ENCODE measurements at regions not wholly inside any gene's neighbourhood (a gene's known extent, or its start where the extent isn't known, plus 50 kb on each side); places are given as distances from the start of the nearest gene placed in this dataset.

- Mint-ChIP-seq H3K36me3 (no peaks in the 10 kb centered on the region), H3K9me3 (peaks cover 2% of the 10 kb centered on the region), H3K4me3 (no peak overlapping the region), H3K4me1 (peaks cover 14% of the 10 kb centered on the region), H3K27ac (no peak overlapping the region), H3K27me3 (peaks cover 11% of the 10 kb centered on the region)
- POLR2A ChIA-PET, result no interaction called here
- ATAC-seq (ENCODE audit: low read depth), result no peak
- no peak for DNase-seq
Observed at GRCh38 chr6:137746264-137746663, 120.8 kb upstream of the TNFAIP3 start.

GRCh38 chr6:137749696-137750211, 117.3 kb upstream of the TNFAIP3 start:
- DNase-seq (no peak), ATAC-seq (ENCODE audit: low read depth) (no peak)
- no peak overlapping the region for H3K27ac Mint-ChIP-seq
- peaks cover 11% of the 10 kb centered on the region for H3K27me3 Mint-ChIP-seq
- no peaks in the 10 kb centered on the region for H3K9me3 Mint-ChIP-seq
- no peaks in the 10 kb centered on the region for H3K36me3 Mint-ChIP-seq
- peaks cover 17% of the 10 kb centered on the region for H3K4me1 Mint-ChIP-seq
- H3K4me3 Mint-ChIP-seq, result no peak overlapping the region
- POLR2A ChIA-PET, result no interaction called here

GRCh38 chr6:137750297-137750696, 116.8 kb upstream of the TNFAIP3 start:
- Mint-ChIP-seq H3K4me1 (peaks cover 18% of the 10 kb centered on the region), H3K27me3 (peaks cover 11% of the 10 kb centered on the region), H3K9me3 (no peaks in the 10 kb centered on the region), H3K36me3 (no peaks in the 10 kb centered on the region), H3K27ac (no peak overlapping the region), H3K4me3 (no peak overlapping the region)
- POLR2A ChIA-PET, result no interaction called here
- ATAC-seq (ENCODE audit: low read depth) (no peak), DNase-seq (no peak)

GRCh38 chr6:137751768-137752560, 115.1 kb upstream of the TNFAIP3 start:
- POLR2A ChIA-PET, result no interaction called here
- DNase-seq (no peak), ATAC-seq (ENCODE audit: low read depth) (no peak)
- no peak overlapping the region for H3K27ac Mint-ChIP-seq
- peaks cover 4% of the 10 kb centered on the region for H3K9me3 Mint-ChIP-seq
- no peak overlapping the region for H3K4me3 Mint-ChIP-seq
- H3K4me1 Mint-ChIP-seq, result peaks cover 23% of the 10 kb centered on the region
- H3K36me3 Mint-ChIP-seq, result peaks cover 3% of the 10 kb centered on the region
- H3K27me3 Mint-ChIP-seq, result peaks cover 12% of the 10 kb centered on the region

DNA sequence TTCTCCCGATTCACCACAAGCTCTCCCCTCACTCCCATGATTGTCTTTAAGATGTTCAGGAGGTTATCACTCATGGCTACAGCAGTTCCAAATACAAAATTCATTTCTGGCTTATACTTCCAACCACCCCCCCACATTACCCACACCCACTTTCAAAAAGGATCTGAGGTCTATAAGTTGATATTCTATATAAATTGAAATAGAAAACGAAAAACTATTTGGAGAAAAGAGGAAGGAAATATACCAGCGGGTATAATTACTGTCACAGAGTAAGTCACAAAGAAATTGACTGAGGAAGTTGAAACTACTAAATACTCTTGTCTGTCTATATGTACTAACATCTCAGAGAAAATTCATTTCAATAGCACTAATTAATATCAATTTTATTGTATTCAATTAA, 112.7 kb upstream of the TNFAIP3 start:
- no peak for DNase-seq
- Mint-ChIP-seq H3K36me3 (peaks cover 3% of the 10 kb centered on the region), H3K4me3 (no peak overlapping the region), H3K4me1 (peaks cover 14% of the 10 kb centered on the region), H3K9me3 (peaks cover 4% of the 10 kb centered on the region), H3K27me3 (peaks cover 12% of the 10 kb centered on the region), H3K27ac (no peak overlapping the region)
- POLR2A ChIA-PET, result no interaction called here
- ATAC-seq (ENCODE audit: low read depth), result no peak

- Mint-ChIP-seq H3K4me1 (peaks cover 14% of the 10 kb centered on the region), H3K27ac (no peak overlapping the region), H3K36me3 (peaks cover 3% of the 10 kb centered on the region), H3K27me3 (peaks cover 8% of the 10 kb centered on the region), H3K4me3 (no peak overlapping the region), H3K9me3 (peaks cover 4% of the 10 kb centered on the region)
- no peak for ATAC-seq (ENCODE audit: low read depth)
- no peak for DNase-seq
- POLR2A ChIA-PET, result no interaction called here
Observed at GRCh38 chr6:137754866-137755265, 112.2 kb upstream of the TNFAIP3 start.

DNA sequence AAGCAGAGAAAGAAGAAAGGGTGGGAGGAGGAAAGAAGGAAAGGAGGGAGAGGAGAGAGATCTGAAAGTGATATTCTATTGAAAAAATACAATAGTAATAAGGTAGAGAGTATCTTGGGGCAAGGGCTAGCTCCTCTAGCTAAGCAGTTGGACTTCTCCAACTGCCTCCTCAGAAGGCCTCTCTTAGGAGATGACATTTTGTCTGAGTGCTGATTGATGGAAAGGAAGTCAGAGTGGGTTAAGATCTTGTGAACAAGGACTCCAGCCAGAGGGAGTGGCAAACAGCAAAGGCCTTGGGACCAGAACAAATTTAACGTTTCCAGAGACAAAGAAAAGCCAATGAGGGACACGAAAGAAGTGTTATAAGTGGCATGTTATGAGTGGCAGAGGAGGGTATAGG, 111.8 kb upstream of the TNFAIP3 start:
- Mint-ChIP-seq H3K9me3 (peaks cover 4% of the 10 kb centered on the region), H3K4me3 (no peak overlapping the region), H3K27me3 (peaks cover 5% of the 10 kb centered on the region), H3K27ac (no peak overlapping the region), H3K4me1 (peaks cover 14% of the 10 kb centered on the region), H3K36me3 (peaks cover 3% of the 10 kb centered on the region)
- DNase-seq (no peak), ATAC-seq (ENCODE audit: low read depth) (no peak)
- POLR2A ChIA-PET, result no interaction called here

DNA sequence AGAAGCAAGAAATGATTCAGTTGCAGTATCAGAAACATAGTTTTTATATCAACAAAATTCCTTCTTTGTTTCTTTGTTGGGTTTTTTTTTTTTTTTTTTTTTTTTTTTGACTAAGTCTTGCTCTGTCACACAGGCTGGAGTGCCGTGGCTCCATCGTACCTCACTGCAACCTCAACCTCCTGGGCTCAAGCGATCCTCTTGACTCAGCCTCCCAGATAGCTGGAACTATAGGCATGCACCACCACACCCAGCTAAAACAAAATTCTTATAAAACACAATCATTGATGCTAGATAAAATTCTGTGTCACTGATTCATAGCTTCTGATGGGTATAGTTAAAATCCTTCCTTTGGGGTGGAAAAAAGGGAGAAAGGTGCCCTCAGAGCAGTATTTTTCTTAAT, 110.3 kb upstream of the TNFAIP3 start:
- ATAC-seq (ENCODE audit: low read depth), result no peak

GRCh38 chr6:137758661-137759060, 108.4 kb upstream of the TNFAIP3 start:
- H3K27ac Mint-ChIP-seq, result no peak overlapping the region
- H3K4me1 Mint-ChIP-seq, result peaks cover 12% of the 10 kb centered on the region
- peaks cover 4% of the 10 kb centered on the region for H3K9me3 Mint-ChIP-seq
- ATAC-seq (ENCODE audit: low read depth) (no peak), DNase-seq (no peak)
- peaks cover 1% of the 10 kb centered on the region for H3K27me3 Mint-ChIP-seq
- H3K36me3 Mint-ChIP-seq, result peaks cover 5% of the 10 kb centered on the region
- H3K4me3 Mint-ChIP-seq, result no peak overlapping the region
- POLR2A ChIA-PET, result no interaction called here

More for the DNA sequence above, 110.3 kb upstream of the TNFAIP3 start:
- H3K9me3 Mint-ChIP-seq, result peaks cover 4% of the 10 kb centered on the region
- H3K4me3 Mint-ChIP-seq, result no peak overlapping the region
- H3K4me1 Mint-ChIP-seq, result peaks cover 14% of the 10 kb centered on the region
- H3K27me3 Mint-ChIP-seq, result peaks cover 1% of the 10 kb centered on the region
- H3K27ac Mint-ChIP-seq, result no peak overlapping the region
- POLR2A ChIA-PET, result no interaction called here
- DNase-seq, result no peak
- H3K36me3 Mint-ChIP-seq, result peaks cover 5% of the 10 kb centered on the region

DNA sequence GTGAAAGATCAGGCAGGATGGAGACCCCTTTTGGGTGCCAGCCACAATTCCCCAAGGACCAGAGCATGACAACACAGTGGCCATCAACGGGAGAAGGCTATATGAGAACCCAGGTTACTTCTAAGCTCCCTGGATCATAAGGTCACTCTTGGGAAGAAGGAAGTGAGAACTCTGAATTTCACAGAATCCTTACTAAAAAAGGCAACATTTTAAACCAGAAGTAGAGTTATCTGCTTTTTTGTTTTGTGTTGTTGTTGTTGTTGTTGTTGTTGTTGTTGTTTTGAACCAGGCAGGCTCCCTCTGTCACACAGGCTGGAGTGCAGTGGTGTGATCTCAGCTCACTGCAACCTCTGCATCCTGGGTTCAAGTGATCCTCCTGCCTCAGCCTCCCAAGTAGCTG, 107.4 kb upstream of the TNFAIP3 start:
- ATAC-seq (ENCODE audit: low read depth) (no peak), DNase-seq (no peak)
- Mint-ChIP-seq H3K36me3 (peaks cover 5% of the 10 kb centered on the region), H3K4me3 (no peak overlapping the region), H3K27ac (no peak overlapping the region), H3K9me3 (peaks cover 4% of the 10 kb centered on the region), H3K4me1 (peaks cover 9% of the 10 kb centered on the region), H3K27me3 (peaks cover 1% of the 10 kb centered on the region)
- POLR2A ChIA-PET, result no interaction called here

DNA sequence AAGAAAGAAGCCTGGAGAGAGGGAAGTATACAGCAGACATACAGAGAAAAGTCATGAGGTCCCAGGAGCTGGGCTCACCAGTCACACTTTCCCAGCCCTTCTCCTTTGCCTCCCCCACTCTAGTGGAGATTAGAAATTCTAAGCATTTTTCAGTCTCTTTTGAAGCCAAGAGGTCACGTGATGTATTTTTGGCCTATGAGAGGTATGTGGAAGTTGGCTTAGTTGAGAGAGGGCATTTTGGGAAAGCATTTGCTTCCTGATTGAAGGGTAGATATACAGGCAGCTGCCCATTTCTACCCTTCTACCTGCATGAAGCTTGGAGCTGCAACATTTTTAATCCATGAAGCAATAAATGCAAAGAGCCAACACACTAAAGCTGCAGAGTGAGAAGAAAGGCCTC, 106.0 kb upstream of the TNFAIP3 start:
- ATAC-seq (ENCODE audit: low read depth) (no peak), DNase-seq (no peak)
- H3K9me3 Mint-ChIP-seq, result no peaks in the 10 kb centered on the region
- H3K27me3 Mint-ChIP-seq, result no peaks in the 10 kb centered on the region
- H3K4me3 Mint-ChIP-seq, result no peak overlapping the region
- H3K36me3 Mint-ChIP-seq, result peaks cover 2% of the 10 kb centered on the region
- POLR2A ChIA-PET, result no interaction called here
- no peaks in the 10 kb centered on the region for H3K4me1 Mint-ChIP-seq
- no peak overlapping the region for H3K27ac Mint-ChIP-seq

DNA sequence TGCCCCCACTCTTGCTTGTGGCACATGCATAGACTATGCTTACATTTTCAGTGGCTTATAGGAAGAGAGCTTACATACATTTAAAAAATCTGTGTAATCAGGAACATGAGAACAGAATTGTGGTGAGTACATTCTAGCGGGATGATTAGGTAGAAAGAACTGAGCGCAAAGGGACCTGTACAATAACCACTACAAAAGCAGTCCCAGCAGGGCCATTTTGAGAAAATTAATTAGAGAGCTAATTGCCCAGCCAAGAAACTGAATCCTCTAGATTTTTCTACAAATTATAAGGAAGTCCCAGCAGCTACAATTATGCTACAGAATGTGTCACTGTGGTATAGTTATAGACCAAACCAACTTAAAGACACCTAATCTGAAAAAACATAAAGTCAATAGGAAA, 105.6 kb upstream of the TNFAIP3 start:
- POLR2A ChIA-PET, result no interaction called here
- no peak overlapping the region for H3K4me3 Mint-ChIP-seq
- H3K4me1 Mint-ChIP-seq, result no peaks in the 10 kb centered on the region
- ATAC-seq (ENCODE audit: low read depth) (no peak), DNase-seq (no peak)
- no peak overlapping the region for H3K27ac Mint-ChIP-seq
- peaks cover 2% of the 10 kb centered on the region for H3K36me3 Mint-ChIP-seq
- H3K9me3 Mint-ChIP-seq, result no peaks in the 10 kb centered on the region
- H3K27me3 Mint-ChIP-seq, result no peaks in the 10 kb centered on the region

DNA sequence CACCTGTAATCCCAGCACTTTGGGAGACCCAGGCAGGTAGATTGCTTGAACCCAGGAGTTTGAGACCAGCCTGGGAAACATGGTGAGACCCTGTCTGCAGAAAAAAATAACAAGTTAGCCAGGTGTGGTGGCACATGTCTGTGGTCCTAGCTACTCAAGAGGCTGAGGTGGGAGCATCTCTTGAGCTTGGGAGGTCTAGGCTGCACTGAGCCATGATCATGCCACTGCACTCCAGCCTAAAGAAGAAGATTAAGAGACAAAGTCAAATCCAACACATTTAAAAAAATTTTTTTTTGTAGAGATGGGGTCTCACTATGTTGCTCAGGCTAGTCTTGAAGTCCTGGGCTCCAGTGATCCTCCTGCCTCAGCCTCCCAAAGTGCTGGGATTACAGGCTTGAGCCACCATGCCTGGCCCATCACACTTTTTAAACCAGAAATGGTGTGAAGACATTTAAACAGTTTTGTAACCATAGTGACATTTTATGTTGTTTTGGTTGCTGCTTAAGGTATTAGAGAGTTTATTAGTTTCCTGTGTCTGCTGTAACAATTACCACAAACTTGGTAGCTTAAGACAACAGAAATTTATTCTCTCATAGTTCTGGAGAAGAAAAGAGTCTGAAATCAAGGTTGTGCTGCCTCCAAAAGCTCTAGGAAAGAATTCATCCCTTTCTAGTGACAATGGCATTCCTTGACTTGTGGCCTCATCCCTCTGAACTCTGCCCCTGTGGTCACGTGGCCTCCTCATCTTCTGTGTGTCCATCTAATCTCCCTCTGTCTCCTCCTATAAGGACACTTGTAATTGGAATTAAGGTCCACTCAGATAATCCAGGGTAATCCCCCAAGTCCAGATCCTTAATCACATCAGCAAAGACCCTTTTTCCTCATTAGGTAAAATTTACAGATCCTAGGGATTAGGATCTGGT, 104.6 kb upstream of the TNFAIP3 start:
- Mint-ChIP-seq H3K4me3 (no peak overlapping the region), H3K36me3 (peaks cover 2% of the 10 kb centered on the region), H3K27me3 (no peaks in the 10 kb centered on the region), H3K27ac (no peak overlapping the region), H3K9me3 (no peaks in the 10 kb centered on the region), H3K4me1 (peaks cover 2% of the 10 kb centered on the region)
- DNase-seq (no peak), ATAC-seq (ENCODE audit: low read depth) (no peak)
- POLR2A ChIA-PET, result no interaction called here

DNA sequence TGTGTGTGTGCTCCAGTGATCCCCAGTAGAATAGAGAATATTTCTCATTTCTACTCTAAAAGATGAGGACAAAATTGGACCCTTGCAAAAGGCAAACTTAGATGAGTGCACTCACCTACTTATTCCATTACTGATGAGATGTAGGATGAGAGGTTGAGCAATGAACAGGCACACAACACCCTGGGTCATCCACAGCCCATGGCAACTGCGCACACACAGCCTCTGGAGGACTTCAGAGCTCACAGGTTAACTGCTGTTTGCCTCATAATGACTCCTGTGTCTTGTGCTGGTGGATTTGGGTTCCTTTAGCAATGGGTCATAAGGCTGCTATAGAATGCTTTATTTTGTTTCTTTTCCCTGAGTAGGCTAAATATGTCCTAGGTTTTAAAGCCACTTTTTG, 103.6 kb upstream of the TNFAIP3 start:
- H3K4me1 Mint-ChIP-seq, result peaks cover 12% of the 10 kb centered on the region
- H3K36me3 Mint-ChIP-seq, result peaks cover 5% of the 10 kb centered on the region
- DNase-seq, result no peak
- no peak overlapping the region for H3K27ac Mint-ChIP-seq
- no peaks in the 10 kb centered on the region for H3K27me3 Mint-ChIP-seq
- no peaks in the 10 kb centered on the region for H3K9me3 Mint-ChIP-seq
- POLR2A ChIA-PET, result no interaction called here
- no peak overlapping the region for H3K4me3 Mint-ChIP-seq
- no peak for ATAC-seq (ENCODE audit: low read depth)
